ENCODE measurements at regions not wholly inside any gene's neighbourhood (a gene's known extent, or its start where the extent isn't known, plus 50 kb on each side); places are given as distances from the start of the nearest gene placed in this dataset.
"Not testable (repeated sequence)": the region's sequence is repeated elsewhere in the genome, so short reads cannot be mapped to it uniquely, and the experiment has no call there.

DNA sequence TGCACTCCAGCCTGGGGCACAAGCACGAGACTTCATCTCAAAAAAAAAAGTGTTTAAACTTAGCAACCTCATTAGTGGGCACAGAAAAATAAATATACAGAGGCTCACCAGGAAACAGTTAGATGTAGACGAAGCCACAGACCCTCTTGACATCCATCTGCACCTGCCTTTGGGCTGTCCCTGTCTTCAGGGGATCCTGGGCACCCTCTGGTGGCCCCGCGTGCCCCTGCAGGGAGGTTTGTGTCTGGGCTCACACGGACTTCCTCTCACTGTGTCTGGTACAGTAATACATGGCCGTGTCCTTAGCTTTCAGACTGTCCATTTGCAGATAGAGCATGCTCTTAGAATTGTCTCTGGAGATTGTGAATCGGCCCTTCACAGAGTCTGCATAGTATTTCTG lies 916.5 kb downstream of the TMEM121 start:
- H3K4me3 ChIP-seq (ENCODE audit: control insufficient read depth, low read depth, low read length) = no peak overlapping the region
- TF ChIP-seq, protein P1, sequence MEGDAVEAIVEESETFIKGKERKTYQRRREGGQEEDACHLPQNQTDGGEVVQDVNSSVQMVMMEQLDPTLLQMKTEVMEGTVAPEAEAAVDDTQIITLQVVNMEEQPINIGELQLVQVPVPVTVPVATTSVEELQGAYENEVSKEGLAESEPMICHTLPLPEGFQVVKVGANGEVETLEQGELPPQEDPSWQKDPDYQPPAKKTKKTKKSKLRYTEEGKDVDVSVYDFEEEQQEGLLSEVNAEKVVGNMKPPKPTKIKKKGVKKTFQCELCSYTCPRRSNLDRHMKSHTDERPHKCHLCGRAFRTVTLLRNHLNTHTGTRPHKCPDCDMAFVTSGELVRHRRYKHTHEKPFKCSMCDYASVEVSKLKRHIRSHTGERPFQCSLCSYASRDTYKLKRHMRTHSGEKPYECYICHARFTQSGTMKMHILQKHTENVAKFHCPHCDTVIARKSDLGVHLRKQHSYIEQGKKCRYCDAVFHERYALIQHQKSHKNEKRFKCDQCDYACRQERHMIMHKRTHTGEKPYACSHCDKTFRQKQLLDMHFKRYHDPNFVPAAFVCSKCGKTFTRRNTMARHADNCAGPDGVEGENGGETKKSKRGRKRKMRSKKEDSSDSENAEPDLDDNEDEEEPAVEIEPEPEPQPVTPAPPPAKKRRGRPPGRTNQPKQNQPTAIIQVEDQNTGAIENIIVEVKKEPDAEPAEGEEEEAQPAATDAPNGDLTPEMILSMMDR (IDR thresholded peaks at IDR 0.05; ENCODE audit: control insufficient read depth, insufficient read depth, low read depth, low read length, missing control alignments) = no peak
- DNase-seq (ENCODE audit: low read depth) = no peak

DNA sequence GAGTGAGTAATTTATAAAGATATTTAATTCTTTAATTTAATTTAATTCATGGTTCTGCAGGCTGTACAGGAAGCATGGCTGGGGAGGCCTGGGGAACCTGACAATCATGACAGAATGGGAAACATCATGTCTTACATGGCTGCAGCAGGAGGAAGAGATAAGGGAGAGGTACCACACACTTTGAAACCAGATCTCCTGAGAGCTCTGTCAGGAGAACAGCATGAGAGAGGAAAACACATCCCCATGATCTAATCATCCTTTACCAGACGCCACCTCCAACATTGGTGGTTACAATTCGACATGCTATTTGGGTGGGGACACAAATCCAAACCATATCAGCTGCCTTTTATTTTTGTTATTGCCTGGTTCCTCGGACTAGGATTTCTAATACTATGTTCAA lies 928.6 kb downstream of the TMEM121 start:
- TF ChIP-seq, protein P1 (IDR thresholded peaks at IDR 0.05; ENCODE audit: control insufficient read depth, insufficient read depth, low read depth, low read length, missing control alignments) = no peak
- DNase-seq (ENCODE audit: low read depth) = no peak
- no peak overlapping the region for H3K4me3 ChIP-seq (ENCODE audit: control insufficient read depth, low read depth, low read length)

DNA sequence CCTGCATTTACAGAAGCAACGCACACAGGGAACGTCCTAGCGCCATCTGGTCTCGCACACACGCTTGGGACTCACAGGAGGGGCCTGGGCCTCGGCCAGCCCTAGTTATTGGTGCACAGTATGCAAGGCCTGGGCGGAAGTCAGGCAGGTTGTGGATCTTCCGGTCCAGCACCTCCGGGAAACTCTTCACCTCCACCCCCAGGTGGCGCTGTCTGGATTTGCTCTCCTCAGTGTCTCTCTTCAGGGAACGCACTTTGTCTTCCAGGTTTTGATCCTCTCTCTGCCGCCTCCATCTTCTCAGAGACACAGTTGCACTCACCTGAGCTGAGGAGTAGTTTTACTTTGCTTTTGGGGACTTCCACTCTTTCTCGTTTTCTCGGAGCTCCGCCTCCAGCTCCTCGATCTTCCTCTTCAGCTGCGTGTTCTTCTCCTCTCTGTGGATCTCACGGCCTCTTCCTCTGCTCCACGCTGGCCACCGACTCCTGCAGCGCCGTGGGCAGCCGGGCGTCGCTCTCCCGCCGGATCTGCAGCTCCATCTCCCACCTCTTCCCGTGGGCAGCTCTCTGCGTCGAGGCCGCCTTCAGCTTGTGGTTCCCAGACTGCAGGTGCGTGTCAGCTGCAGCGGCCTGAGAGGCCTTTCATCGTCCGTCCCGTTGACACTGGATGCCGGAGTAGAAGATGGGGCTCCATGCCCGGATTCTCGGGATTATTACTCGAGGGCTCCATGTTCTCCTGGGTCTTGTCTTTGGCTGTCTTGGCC lies 933.8 kb downstream of the TMEM121 start:
- no peak for DNase-seq (ENCODE audit: low read depth)
- no peak overlapping the region for H3K4me3 ChIP-seq (ENCODE audit: control insufficient read depth, low read depth, low read length)
- TF ChIP-seq, protein P1 (IDR thresholded peaks at IDR 0.05; ENCODE audit: control insufficient read depth, insufficient read depth, low read depth, low read length, missing control alignments) = no peak

DNA sequence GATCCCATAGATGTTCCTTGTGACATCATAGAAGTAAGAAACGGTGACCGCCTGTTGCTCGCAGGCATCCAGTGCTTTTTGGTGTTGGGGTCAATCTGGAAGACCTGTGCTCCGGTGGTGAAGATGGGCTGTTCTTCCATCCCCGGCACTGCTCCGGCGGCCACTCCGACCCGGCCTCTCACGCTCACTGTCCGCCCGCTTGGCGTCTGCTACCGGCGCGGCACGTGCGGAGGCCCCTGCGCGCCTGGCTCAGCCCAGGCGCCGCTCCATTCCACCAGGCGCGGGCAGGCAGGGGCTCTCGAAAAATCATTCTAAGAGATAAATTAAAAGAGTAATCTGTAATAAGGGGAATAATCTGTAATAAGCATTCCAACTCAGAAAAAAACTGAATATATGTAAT lies 934.5 kb downstream of the TMEM121 start:
- DNase-seq (ENCODE audit: low read depth) = no peak
- H3K4me3 ChIP-seq (ENCODE audit: control insufficient read depth, low read depth, low read length) = no peak overlapping the region
- TF ChIP-seq, protein P1 (IDR thresholded peaks at IDR 0.05; ENCODE audit: control insufficient read depth, insufficient read depth, low read depth, low read length, missing control alignments) = no peak

DNA sequence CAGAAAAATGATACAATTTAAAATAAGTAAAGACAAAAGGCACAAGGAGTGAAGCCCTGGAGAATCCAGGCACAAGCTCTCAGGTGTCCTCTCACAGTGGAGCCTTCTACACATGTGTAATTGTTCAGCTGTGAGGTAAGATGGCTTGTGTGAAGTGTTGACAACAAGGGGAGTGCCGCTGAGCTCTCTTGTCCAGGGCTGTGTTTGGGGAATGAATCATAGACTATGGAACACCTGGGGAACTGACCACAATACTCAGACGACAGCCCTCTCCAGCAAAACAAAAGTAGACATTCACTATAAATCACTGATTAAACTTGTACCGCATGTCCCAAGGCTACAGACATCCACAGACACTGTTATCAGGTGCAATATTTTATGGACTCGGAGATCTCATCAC lies 940.1 kb downstream of the TMEM121 start:
- not testable (repeated sequence) for H3K4me3 ChIP-seq (ENCODE audit: control insufficient read depth, low read depth, low read length); DNase-seq (ENCODE audit: low read depth)

DNA sequence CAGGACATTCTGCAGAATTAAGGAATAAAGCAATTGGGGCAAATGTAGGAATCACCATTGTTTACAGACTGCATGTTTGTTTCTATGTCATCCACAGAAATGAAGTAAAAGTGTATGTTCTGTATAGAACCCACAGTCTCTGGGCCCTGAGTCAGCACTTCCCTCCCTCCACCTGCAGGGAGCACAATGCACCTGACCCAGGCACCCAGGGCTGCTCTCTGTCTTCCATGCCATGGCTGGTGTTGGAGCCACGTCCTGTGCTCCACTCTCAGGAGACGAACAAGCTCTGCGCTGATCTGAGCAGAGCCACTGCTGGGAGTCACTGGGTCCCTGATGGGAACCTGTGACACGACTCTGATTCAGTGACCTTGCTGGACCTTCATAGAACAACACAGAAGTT lies 942.5 kb downstream of the TMEM121 start:
- not testable (repeated sequence) for H3K4me3 ChIP-seq (ENCODE audit: control insufficient read depth, low read depth, low read length); DNase-seq (ENCODE audit: low read depth)

DNA sequence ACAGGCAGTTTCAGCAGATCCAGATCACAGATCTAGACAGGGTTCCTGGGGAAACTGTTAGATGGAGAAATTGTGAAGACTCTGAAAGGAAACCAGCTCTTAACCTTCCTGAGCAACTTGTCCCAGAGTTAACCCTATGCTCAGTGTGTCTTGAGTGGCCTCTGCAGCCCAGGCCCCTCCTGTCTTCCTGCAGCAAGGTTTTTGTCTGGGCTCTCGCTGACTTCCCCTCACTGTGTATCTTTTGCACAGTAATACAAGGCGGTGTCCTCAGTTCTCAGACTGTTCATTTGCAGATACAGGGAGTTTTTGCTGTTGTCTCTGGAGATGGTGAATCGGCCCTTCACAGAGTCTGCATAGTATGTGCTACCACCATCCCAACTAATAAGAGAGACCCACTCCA lies 943.6 kb downstream of the TMEM121 start:
- not testable (repeated sequence) for H3K4me3 ChIP-seq (ENCODE audit: control insufficient read depth, low read depth, low read length); DNase-seq (ENCODE audit: low read depth)

DNA sequence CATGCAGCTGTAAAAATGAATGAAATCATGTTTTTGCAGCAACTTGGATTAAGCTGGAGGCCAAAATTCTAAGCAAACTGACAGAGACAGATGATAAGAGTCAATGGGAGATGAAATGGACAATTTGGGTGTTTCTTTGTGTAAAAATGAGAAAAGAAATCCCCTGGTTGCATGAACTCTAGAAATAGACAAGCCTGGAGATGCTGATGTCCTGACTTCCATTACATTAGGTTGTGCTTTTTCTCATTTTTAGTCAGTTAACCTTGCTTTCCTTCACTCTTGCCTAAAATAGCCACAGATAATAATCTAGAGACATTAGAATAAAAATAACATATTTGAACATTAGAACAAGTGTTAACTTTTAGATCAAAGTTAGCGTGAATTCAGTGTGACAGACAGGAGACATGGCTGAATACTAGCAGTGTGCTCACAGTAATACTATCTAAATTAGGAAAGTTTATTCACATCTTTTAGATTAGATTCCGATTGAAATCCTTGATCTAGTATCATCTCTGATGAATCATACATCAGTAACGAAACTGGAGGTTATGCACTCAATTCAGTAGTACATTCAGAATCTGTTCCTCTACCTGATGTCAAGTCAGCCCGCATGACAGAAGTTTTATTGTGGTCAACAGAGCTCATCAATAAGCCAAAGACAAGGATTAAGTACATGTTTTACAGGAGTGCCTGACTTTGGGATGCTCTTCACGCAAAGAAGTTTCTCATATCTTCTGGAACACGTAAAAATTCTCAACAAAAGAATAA lies 948.1 kb downstream of the TMEM121 start:
- not testable (repeated sequence) for H3K4me3 ChIP-seq (ENCODE audit: control insufficient read depth, low read depth, low read length); DNase-seq (ENCODE audit: low read depth)

DNA sequence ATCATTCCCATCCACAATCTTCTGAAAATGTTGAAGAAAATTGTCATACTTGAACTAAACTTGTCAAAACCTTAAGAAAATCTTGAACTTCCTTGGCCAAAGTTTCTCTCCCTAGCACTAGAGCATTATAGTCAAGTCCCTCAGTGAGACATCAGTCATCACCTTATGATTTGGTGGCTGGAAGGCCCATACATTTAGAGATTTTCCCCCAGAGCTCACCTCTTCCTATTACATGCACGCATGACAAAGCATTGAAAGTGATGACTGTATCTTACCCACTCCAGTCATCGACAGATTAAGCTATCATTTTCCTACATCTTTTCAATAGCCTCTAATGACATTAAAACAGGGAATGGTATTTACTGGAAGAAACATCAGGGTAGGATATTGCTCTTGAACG lies 948.8 kb downstream of the TMEM121 start:
- not testable (repeated sequence) for H3K4me3 ChIP-seq (ENCODE audit: control insufficient read depth, low read depth, low read length); DNase-seq (ENCODE audit: low read depth)

DNA sequence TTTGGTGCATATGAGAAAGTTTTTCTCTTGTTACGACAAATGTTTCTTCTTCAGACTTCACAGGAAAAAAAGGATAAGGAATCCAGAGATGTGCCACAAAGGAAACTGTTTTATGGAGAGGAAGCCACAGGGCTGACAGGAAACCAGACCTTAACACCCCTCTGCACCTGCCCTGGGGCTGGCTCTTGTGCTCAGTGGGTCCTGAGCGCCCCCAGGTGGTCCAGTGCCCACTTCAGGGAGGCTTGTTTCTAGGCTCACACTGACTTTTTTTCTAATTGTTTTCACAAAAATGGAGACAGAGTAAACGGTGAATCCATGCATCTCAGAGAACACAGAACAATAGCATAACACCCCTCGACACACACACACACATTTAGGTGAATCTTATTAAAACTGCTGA lies 951.2 kb downstream of the TMEM121 start:
- H3K4me3 ChIP-seq (ENCODE audit: control insufficient read depth, low read depth, low read length); DNase-seq (ENCODE audit: low read depth): not testable (repeated sequence)

DNA sequence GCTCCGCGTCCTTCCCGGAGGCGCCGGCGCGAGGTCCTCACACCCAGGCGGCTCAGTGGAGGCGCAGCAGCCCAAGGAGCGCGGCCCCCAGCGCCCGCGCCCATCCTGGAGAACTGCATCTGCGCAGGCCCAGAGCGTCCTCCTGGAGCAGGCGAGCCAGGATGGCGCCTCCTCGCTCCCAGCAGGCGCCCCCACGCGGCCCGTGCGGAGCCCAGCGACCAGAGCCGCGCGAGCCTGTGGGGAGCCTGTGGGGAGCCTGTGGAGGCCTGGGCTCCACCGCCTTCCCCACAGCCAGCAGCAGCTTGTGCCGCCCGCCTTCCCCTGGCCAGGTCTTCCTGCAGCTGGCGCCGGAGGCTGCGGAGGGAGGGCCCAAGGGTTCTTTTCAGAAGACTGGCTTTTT lies 953.9 kb downstream of the TMEM121 start:
- DNase-seq (ENCODE audit: low read depth); H3K4me3 ChIP-seq (ENCODE audit: control insufficient read depth, low read depth, low read length): not testable (repeated sequence)

DNA sequence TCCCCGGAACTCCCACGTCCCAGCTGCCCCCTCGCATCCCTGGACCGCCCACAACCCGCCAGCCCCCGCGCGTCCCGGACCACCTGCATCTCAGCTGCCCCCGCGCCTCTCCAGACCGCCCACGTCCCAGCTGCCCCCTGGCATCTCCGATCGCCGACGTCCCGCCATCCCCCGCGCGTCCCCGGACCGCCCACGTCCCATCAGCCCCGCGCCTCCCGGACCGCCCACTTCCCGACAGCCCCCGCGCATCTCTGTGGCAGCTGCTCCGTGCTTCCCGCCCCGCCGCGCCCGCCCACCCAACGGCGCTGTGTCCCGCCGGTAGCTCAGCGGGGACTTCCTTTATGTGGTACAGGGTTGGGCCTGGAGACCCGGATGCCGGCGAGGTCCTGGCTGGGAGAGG lies 955.8 kb downstream of the TMEM121 start:
- DNase-seq (ENCODE audit: low read depth); H3K4me3 ChIP-seq (ENCODE audit: control insufficient read depth, low read depth, low read length): not testable (repeated sequence)
